ENCODE measurements at regions not wholly inside any gene's neighbourhood (a gene's known extent, or its start where the extent isn't known, plus 50 kb on each side); places are given as distances from the start of the nearest gene placed in this dataset.
A peak's percentile ranks its signal among the peaks of the same experiment; 100 is the strongest.
"Not testable (repeated sequence)": the region's sequence is repeated elsewhere in the genome, so short reads cannot be mapped to it uniquely, and the experiment has no call there.

DNA sequence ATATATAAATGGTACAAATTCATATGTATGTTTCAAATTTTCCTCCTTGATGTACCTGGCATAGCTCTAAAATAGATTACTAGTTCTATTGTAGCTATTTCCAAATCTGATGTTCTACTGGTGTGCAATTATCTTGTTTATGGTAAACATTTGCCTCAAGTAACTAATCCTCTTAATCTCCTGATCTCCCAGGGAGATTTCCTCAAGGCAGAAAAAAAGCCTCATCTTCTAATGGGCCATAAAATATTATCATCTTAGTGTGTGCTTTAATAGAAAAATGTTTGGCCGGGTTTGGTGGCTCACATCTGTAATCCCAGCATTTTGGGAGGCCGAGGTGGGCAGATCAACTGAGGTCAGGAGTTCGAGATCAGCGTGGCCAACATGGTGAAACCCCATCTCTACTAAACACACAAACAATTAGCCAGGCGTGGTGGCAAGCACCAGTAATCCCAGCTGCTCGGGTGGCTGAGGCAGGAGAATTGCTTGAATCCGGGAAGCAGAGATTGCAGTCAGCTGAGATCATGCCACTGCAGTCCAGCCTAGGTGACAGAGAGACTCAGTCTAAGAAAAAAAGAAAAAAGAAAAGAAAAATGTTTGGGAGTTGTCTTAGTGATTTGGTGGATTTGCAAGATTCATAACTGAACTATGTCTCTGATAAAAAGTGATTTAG, 498.9 kb upstream of the SLITRK5 start:
- no peak for DNase-seq (ENCODE audit: low read depth)

DNA sequence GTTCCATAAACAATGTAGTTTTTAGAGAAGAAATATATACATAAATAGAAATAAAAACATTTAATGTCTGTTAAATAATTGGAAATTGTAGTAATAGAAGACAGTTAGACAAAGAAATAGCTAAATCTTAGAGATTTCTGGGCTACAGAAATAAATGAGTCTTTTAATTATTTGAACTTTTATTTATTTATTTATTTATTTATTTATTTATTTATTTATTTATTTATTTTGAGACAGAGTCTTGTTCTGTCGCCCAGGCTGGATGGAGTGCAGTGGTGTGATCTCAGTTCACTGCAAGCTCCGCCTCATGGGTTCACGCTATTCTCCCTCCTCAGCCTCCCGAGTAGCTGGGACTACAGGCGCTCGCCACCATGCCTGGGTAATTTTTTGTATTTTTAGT, 486.0 kb upstream of the SLITRK5 start:
- DNase-seq (ENCODE audit: low read depth) = not testable (repeated sequence)

DNA sequence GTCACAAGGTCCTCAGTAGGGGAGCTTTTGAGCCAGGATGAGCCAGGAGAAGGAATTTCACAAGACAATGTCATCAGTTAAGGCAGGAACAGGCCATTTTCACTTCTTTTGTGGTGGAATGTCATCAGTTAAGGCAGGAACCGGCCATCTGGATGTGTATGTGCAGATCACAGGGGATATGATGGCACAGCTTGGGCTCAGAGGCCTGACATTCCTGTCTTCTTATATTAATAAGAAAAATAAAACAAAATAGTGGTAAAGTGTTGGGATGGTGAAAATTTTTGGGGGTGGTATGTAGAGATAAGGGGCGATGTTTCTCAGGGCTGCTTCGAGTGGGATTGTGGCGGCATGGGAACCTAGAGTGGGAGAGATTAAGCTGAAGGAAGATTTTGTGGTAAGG, 484.5 kb upstream of the SLITRK5 start:
- not testable (repeated sequence) for DNase-seq (ENCODE audit: low read depth)

DNA sequence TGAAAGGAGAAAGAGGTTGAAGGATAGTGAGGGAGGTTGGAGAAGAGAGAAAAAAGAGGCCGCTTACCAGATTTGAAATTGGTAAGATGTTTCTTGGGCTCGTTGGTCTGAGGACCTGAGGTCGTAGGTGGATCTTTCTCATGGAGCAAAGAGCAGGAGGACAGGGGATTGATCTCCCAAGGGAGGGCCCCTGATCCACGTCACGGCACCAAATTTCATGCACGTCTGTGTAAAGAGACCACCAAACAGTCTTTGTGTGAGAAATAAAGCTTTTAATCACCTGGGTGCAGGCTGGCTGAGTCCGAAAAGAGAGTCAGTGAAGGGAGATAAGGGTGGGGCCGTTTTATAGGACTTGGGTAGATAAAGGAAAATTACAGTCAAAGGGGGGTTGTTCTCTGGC, 479.7 kb upstream of the SLITRK5 start:
- not testable (repeated sequence) for DNase-seq (ENCODE audit: low read depth)

DNA sequence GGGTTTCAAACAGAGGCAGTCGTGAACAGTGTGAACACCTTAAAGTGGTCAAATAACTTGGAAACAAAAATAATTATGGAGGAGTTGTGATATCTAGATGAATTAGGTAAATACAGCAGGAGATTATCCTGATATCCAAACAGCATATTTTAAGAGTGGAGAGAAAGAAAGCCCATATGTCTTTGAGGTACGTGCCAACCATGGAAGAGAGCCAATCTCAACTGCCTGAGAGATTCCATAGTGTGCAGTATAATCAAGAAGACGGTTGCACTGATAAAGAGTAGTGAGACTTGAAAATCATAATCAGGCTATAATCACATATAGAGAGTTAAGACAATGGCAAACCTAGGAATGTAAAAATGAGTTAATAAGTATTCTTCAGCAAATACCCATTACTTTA, 472.8 kb upstream of the SLITRK5 start:
- DNase-seq (ENCODE audit: low read depth) = no peak

DNA sequence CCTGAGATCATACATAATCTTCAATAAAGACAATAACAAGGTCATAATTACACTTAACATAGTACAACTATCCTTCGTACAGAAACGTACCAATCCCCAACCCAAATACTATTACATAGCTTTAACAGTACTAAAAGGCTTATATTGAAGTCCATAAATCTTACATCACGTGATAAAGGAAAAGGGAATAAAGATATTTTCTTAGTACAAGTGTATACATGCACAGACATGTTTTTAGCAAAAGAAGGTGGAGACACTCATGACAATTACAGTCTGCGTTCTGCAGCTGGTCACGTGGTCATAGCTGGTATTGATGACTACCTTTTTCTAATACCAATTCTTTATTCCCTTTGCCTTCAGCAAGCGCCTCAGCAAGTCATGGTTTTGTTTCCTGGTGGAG, 464.5 kb upstream of the SLITRK5 start:
- DNase-seq (ENCODE audit: low read depth) = no peak

DNA sequence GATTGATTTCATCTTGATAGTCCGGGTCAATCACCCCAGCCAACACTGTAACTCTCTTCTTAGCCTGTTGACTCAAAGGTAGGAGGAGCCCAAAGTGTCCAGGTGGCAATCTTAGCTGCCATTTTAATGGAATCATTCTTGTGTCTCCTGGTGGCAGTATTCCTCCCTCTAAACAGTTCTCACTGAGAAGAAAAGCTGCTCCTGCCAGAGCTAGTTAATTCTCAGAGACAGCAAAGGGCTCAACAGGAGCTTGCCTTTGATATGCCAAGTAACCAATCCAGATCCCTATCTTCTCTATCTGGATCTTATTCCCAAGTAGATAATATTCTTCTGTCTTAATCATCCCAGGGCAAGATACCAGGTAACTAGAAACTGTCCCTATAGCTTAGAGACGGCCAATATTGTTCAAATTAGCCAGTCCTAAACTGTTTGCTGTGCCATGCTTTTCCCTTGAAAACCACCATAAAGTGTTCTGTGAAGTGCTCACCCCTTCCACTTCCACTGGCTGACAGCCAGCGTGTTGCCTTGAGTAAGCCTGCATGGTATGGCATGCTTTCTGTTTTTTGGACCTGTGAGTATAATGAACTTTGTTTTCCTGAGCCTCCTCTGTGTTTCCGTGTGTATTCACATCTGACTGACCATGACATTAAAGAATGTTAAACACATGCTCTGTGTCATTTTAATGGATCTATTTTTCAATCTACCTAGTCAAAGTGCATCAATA, 463.7 kb upstream of the SLITRK5 start:
- DNase-seq (ENCODE audit: low read depth) = no peak

DNA sequence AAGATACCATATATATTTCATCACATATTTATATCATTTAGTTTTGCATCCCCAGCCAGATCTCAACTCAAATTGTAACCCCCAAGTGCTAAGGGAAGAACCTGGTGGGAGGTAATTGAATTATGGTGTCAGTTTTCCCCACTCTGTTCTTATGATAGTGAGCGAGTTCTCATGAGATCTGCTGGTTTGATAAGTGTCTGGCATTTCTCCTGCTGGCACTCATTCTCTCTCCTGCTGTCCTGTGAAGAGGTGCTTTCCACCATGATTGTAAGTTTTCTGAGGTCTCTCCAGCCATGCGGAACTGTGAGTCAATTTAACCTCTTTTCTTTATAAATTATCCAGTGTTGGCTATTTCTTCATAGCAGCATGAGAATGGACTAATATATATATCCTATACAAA, 462.5 kb upstream of the SLITRK5 start:
- no peak for DNase-seq (ENCODE audit: low read depth)

DNA sequence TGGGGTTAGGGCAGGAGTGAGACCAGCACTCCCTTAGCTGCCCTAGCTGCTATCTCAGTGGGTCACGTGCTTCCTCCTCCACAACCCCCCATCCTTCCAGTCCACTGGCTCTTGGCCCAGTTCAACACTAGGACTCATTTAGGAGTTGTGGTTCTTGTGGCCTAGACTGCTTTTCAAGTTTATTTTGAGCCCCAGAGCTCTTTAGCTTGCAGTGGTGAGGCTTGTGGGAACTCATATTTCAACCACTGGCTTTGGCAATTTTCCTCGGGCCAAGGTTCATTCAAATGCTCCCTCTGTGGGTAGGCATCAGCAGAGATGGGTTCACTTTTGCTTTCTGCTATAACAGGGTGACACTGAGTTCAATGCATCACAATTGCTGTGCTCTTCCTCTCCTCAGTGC, 436.2 kb upstream of the SLITRK5 start:
- peak; percentile 88 for DNase-seq (ENCODE audit: low read depth)

DNA sequence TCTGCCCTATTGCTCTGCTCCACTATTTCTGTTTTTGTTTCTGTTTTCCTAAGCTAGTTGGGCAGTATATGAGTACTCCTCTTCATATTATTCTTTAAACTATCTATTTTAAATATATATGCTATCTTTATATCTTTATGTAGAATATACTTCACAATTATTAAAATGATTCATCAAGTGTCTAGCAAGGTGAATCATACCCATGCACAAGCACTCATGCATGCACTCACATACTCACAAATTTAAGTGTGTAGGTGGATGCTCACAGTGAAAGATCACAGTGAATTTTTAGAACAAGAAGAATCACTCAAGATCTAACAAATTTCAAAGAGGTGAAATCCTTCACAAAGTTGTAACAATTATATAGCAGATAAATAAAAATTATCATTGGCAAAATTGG, 435.6 kb upstream of the SLITRK5 start:
- DNase-seq (ENCODE audit: low read depth) = no peak

DNA sequence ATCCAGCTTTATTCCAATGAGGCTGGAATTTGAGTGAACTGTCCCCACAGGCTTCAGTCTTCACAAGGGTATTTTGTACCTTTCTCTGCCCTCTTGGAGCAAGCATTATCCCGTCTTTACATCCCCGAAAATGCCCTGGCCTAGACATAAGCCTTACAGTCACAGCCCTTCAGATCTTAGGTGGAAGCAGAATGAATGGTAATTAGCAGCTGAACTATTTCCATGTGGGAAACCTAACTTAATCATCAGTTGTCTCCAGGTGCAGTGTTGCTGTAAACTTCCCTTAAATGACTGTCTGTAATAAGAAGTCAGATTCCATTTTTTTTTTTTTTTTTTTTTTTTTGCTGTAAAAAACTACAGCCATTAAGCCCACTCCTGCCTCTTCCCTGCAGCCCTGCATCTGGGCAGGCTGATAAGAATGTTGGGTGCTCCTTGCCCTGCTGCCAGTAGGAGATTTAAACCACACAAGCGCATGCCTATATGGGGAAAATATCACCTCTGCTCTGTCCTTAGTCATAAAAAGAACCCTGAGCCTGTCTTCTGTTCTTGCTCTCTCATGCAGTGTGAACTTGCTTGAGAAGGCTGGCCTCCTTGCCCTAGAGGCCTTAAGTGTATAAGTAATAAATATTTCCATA, 426.8 kb upstream of the SLITRK5 start:
- DNase-seq (ENCODE audit: low read depth) = no peak

DNA sequence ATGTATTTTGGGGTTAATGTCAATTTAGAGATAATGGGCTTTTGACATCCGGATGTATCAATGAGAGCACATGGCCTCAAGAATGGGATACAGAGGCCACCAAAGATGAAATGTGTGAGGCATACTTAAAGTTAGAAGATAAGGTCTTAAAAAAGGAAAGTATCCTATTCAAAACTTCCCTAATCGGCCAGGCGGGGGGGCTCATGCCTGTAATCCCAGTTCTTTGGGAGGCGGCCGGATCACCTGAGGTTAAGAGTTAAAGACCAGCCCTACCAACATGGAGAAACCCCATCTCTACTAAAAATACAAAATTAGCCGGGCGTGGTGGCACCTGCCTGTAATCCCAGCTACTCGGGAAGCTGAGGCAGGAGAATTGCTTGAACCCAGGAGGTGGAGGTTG, 421.3 kb upstream of the SLITRK5 start:
- DNase-seq (ENCODE audit: low read depth) = not testable (repeated sequence)

DNA sequence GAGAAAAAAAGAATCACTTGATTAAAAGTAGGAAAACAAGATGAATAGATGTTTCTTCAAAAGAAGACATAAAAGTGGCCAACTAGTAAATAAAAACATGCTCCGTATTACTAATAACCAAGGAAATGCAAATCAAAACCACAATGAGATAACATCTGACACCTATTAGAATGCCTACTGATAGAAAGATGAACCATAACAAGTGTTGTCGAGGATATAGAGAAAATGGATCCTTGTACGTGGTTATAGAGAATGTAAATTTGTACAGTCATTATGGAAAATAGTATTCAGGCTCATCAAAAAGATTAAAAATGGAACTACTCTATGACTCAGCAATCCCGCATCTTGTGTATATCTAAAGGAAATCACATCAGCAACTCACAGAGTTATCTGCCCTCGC, 415.8 kb upstream of the SLITRK5 start:
- no peak for DNase-seq (ENCODE audit: low read depth)

DNA sequence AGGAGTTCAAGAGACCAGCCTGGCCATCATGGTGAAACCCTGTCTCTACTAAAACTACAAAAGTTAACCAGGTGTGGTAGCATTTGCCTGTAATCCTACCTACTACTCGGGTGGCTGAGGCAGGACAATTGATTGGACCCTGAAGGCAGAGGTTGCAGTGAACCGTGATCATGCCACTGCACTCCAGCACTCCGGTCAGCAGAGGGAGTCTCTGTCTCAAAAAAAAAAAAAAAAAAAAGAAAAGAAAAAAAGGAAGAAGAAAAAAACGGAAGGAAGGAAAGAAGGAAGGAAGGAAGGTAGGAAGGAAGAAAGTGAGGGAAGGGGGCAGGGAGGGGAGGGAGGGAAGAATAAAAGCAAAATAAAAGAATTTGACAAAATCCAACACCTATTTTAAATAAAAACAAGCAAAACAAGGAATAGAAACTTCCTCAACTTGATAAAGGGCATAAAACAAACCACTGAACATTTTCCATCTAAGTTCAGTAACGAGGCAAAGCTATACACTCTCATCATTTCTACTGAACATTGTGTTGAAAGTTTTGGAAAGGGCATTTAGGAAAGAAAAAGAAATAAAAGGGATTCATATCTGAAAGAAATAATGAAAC, 411.6 kb upstream of the SLITRK5 start:
- DNase-seq (ENCODE audit: low read depth) = peak; percentile 32

DNA sequence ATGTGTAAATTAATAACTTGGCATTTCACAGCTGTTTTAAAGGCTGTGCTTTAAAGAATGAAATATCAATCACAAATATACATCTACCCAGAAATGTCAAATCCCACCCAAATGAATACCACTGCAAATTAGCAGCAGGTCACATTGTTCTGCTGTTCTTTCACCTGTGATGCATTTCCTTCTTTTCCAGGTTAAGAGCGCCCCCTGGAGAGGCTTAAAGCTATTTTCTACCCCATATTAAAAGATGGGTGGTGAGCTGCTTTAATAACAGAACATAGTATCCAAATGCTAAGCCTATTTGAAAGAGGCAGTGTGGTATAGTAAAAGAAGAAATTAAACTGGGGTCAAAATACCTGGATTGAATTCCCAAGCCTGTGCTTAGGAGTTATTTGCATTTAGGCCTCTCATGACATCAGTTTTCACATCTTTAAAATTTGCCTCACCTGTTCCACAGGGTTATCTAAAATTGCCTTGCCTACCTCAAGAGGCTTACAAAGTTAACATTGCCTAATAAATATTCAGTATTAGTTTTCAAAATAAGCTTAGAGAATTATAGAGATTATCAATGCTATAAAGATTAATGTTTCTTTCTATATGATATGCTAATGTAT, 396.9 kb upstream of the SLITRK5 start:
- peak; percentile 64 for DNase-seq (ENCODE audit: low read depth)

DNA sequence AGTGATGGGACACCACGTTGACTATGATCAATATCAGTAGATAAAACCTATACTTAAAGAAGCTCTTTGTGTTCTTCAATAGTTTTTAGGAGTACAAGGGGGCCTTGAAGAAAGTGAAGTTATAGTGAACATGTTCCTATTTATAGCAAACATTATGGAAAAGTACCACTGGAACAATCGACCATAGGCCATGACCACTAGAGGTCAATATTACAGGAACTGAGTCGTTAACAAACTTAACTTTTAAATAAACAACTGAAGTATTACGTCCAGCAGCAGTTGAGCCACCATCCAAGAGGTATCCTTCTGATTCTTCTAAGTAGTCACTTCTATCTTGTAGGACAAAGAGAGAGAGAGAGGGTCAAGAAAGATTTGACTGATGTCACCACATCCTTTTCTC, 391.0 kb upstream of the SLITRK5 start:
- DNase-seq (ENCODE audit: low read depth) = no peak

DNA sequence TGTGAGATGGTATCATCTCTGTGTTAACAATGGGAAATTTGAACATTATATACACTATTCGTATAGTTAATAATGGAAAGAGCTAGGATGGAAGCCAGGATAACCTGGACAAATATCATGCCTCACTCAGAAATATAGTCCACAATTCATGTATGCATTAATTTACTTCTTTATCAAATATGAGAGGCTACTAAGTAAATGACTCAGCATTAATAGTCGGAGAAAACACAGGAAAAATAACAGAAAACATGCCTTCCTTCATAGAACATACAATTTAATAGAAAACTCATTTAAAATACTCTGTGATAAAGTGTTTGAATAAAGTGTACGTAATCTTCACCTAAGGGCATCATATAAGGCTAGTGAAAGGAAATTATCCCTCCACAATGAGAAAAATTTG, 383.4 kb upstream of the SLITRK5 start:
- DNase-seq (ENCODE audit: low read depth) = no peak

DNA sequence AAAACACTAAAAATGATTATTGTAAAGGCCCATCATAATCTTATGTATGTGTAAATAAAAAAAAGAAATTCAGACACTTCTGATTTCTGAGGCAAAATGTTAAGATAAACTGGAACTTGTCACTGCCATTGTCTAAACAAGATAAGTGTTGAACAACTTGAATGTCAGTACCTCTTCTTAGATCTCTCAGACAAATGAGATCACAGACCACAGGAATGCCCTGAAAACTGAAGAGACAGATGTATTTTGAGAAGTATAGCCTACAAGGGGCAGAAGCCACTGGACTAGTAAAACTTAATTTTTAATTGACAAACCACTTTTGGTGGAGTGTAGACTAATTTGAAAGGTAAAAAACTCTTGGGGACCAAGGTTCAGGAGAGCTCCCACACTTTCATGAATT, 375.5 kb upstream of the SLITRK5 start:
- DNase-seq (ENCODE audit: low read depth) = peak; percentile 3

DNA sequence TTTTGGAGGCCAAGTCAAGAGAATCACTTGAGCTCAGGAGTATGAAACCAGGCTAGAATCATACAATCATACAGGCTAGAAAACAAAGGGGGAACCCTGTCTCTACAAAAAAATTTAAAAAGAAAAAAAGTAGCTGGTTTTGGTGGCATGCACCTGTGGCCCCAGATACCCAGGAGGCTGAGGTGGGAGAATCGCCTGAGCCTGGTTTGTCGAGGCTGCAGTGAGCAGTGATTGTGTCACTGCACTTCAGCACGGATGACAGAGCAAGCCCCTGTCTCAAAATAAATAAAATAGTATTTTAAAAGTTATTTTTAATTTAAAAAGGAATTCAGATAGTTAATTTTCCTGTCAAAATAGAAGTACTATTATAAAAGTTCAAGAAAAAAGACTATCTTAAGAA, 369.1 kb upstream of the SLITRK5 start:
- DNase-seq (ENCODE audit: low read depth) = no peak

DNA sequence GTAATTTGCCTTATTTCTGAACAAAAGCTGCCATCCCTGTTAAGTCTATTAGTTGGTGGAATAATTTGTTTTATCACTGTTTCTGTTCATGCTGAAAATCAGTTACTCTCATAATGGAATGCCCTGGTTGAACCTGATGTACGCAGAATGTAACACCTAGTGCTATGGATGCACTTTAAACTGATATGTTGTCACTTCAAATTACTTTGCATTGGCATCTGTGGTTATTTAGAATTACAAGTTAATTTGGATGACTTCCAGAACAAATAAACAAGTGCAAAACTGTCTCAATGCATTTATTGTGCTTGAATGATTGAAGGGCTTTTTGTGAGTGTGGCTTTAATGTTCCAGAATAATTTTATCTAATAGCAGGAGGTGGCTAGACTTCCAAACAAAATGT, 368.2 kb upstream of the SLITRK5 start:
- DNase-seq (ENCODE audit: low read depth) = no peak

DNA sequence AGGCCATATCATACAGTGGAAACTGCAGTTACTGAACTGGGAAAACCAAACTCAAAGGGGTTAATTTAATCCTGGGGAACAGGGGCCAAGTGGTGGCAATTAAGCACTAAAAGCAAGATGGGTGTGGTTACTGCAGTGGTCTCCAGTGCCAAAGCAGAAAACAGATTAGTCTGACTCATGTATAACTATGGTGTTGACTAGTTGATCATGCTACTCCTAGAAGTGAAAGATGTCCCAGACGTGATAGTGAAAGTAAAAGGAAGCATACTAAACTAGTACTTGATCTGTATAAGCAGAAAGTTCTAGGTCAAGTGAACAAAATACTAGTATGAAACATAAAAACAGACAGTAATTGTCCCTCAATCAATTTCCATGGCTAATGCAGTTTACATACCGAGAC, 360.0 kb upstream of the SLITRK5 start:
- DNase-seq (ENCODE audit: low read depth) = peak; percentile 39

DNA sequence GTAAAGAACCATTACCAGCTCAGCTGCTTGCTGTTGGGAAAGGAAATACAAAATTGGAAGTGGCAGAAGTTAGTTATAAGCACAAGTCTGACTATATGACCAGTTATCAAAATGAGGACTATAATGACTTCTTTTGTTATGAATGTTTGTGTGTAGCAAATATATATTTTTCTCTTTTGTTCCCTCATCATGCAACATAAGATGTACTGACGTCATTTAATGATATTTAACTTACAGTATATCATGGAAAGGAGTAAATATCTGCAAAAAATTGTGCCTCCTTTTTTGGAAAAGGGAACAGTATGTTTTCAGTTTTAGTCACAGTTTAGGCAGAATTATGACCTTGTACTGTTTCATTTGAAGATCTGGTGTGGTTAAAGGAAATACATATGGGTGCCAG, 356.3 kb upstream of the SLITRK5 start:
- DNase-seq (ENCODE audit: low read depth) = no peak

Measured in HT1080 (cell line).